Neuronal stem cell (in vitro differentiated cells): ENCODE measurements at regions not wholly inside any gene's neighbourhood (a gene's known extent, or its start where the extent isn't known, plus 50 kb on each side); places are given as distances from the start of the nearest gene placed in this dataset.

Experiments used
- DNase-seq: peaks from one replicate; pipeline ENCODE4 v3.0.0-alpha.2; 2013; ENCODE audit warnings: low spot score
- H2AFZ ChIP-seq: one replicate; pipeline ENCODE4 v1.6.1; 2013; ENCODE audit warnings: mild to moderate bottlenecking, low read length, inconsistent platforms
- H2AK5ac ChIP-seq: 2 replicates; pipeline ENCODE4 v1.6.1; 2013; ENCODE audit warnings: low read depth, mild to moderate bottlenecking, inconsistent platforms, low read length, moderate library complexity, mixed read lengths
- H2BK120ac ChIP-seq: 2 replicates; pipeline ENCODE4 v1.6.1; 2013; ENCODE audit warnings: low read depth, mild to moderate bottlenecking, inconsistent platforms, low read length, moderate library complexity, mixed read lengths
- H2BK12ac ChIP-seq: one replicate; pipeline ENCODE4 v1.6.1; 2013; ENCODE audit warnings: low read length, inconsistent platforms
- H2BK15ac ChIP-seq: 2 replicates; pipeline ENCODE4 v1.6.1; 2013; ENCODE audit warnings: mild to moderate bottlenecking, low read length, inconsistent platforms, mixed read lengths
- H2BK5ac ChIP-seq: one replicate; pipeline ENCODE4 v1.6.1; 2013; ENCODE audit warnings: inconsistent platforms, mild to moderate bottlenecking, low read length, moderate library complexity
- H3K14ac ChIP-seq: one replicate; pipeline ENCODE4 v1.6.1; 2013; ENCODE audit warnings: low read length, inconsistent platforms
- H3K18ac ChIP-seq: 2 replicates; pipeline ENCODE4 v1.6.1; 2013; ENCODE audit warnings: low read length, inconsistent platforms
- H3K23ac ChIP-seq: 2 replicates; pipeline ENCODE4 v1.6.1; 2013; ENCODE audit warnings: low read depth, mild to moderate bottlenecking, mixed read lengths, low read length, inconsistent platforms; ENCODE audit not compliant: poor library complexity
- H3K27ac ChIP-seq: replicated peaks from 3 replicates; pipeline ENCODE4 v1.5.1; 2013; ENCODE audit warnings: low read length, inconsistent platforms
- H3K27me3 ChIP-seq, 3 experiments: 2 replicates each; pipeline ENCODE4 v1.6.1; 2013; ENCODE audit warnings: low read length in 3 of 3, mild to moderate bottlenecking in 2 of 3, inconsistent platforms in 1 of 3, low read depth in 1 of 3, mixed read lengths in 1 of 3, moderate library complexity in 1 of 3; ENCODE audit not compliant: control insufficient read depth in 3 of 3, insufficient read depth in 3 of 3
- H3K36me3 ChIP-seq, 2 donors: replicated peaks in 1 of 2; 2 replicates each; pipeline ENCODE4 v1.6.1; 2013; ENCODE audit warnings: low read length in 2 of 2; ENCODE audit not compliant: control insufficient read depth in 2 of 2, insufficient read depth in 2 of 2
- H3K4ac ChIP-seq: 2 replicates; pipeline ENCODE4 v1.6.1; 2013; ENCODE audit warnings: inconsistent platforms, mild to moderate bottlenecking, low read length, moderate library complexity
- H3K4me1 ChIP-seq, 2 donors: 1 replicate in 1 of 2; 2 replicates in 1 of 2; pipeline ENCODE4 v1.6.1; 2013; ENCODE audit warnings: low read length in 2 of 2, low read depth in 1 of 2; ENCODE audit not compliant: control insufficient read depth in 2 of 2, insufficient read depth in 1 of 2
- H3K4me2 ChIP-seq: one replicate; pipeline ENCODE4 v1.6.1; 2013; ENCODE audit warnings: mild to moderate bottlenecking, low read length, inconsistent platforms; ENCODE audit not compliant: insufficient read depth, poor library complexity, severe bottlenecking
- H3K4me3 ChIP-seq, 2 donors: 2 replicates each; pipeline ENCODE4 v1.5.1; 2013; ENCODE audit warnings: low read length in 2 of 2, mild to moderate bottlenecking in 2 of 2, inconsistent platforms in 1 of 2, moderate library complexity in 1 of 2
- H3K79me1 ChIP-seq: one replicate; pipeline ENCODE4 v1.6.1; 2013; ENCODE audit warnings: low read depth, mild to moderate bottlenecking, inconsistent platforms, low read length, moderate library complexity
- H3K9ac ChIP-seq: one replicate; pipeline ENCODE4 v1.6.1; 2013; ENCODE audit warnings: mild to moderate bottlenecking, low read depth, low read length, inconsistent platforms; ENCODE audit not compliant: poor library complexity
- H3K9me3 ChIP-seq, 2 donors: replicated peaks in 1 of 2; 2 replicates each; pipeline versions ENCODE3 to v1.6.1; 2013; ENCODE audit warnings: low read length in 2 of 2, mild to moderate bottlenecking in 2 of 2, inconsistent platforms in 1 of 2, low read depth in 1 of 2, mixed read lengths in 1 of 2, moderate library complexity in 1 of 2; ENCODE audit not compliant: control insufficient read depth in 2 of 2, insufficient read depth in 1 of 2
- H4K8ac ChIP-seq: one replicate; pipeline ENCODE4 v1.6.1; 2013; ENCODE audit warnings: low read depth, mild to moderate bottlenecking, inconsistent platforms, low read length, moderate library complexity
- H4K91ac ChIP-seq: one replicate; pipeline ENCODE4 v1.6.1; 2013; ENCODE audit warnings: low read length, low read depth, mild to moderate bottlenecking, inconsistent platforms; ENCODE audit not compliant: poor library complexity
- WGBS, 2 donors: extraction: QIAGEN DNeasy Blood & Tissue Kit; methylation state at CpG; one replicate each; pipeline ENCODE4 v1.1.7; 2013; ENCODE audit warnings: missing lambda C conversion rate in 2 of 2, mixed read lengths in 1 of 2; ENCODE audit not compliant: insufficient read length in 2 of 2, insufficient replicate concordance in 1 of 2; ENCODE audit errors: extremely low coverage in 2 of 2; 5-methylcytosine and 5-hydroxymethylcytosine counted together

DNA sequence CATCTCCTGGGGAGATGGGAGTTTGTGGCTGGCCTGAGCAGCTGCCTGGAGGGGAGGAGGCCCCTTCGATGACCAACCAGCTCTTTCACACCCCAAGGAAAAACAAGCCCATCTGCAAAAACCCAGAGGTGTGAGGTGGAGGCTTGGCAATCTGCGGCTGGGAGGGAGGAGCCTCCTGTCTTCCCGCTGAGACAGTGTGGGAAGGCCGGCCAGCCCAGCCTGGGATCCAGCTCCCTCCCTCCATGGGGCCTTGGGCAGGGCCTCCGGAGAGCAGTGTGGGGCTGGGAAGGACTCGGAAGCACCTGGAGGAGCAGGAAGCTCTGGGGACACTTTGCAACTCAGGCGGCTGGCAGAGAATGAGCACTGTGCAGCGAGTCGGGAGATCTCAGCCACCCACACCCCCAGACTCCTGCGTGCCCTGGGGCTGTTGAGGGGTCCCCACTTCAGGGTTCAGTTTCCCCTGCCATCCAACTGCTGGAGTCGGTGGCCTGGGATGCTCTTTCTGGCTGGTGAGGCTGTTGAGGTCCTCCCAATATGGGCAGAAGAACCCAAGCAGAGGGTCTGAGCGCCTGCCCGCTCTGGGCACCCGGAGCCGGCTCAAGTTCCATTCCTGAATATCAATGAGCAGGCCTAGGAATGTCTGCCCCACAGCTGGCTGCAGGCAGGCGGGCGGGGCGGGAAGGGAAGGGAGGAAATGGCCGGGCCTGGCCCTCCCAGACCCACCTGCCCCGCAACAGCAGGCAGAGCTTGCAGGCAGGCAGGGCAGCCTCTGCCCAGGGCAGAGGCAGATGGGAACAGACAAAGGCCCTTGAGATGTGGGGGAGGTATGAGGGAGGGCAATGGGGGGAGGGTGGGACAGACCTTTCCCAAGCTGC, 101.1 kb downstream of the FGF18 start:
- Histone ChIP-seq H3K36me3 (no peaks in the 10 kb centered on the region), H2BK5ac (peak overlapping the region; percentile 56), H3K14ac (peak overlapping the region; percentile 42), H2BK12ac (no peak overlapping the region), H3K79me1 (peaks cover 2% of the 10 kb centered on the region), H3K4me2 (peak overlapping the region; percentile 21), H2AK5ac (peak overlapping the region; percentile 87), H2BK120ac (no peak overlapping the region), H3K9me3 (no peaks in the 10 kb centered on the region), H2BK15ac (peak overlapping the region; percentile 71), H3K9ac (no peak overlapping the region), H3K4me3 (no peak overlapping the region), H2AFZ (peak overlapping the region; percentile 59), H3K27me3 (peaks cover 0 to 19% (median 0%) of the 10 kb centered on the region in 3 experiments), H3K4ac (no peak overlapping the region), H3K4me1 (peaks cover 11 to 24% of the 10 kb centered on the region in 2 donors), H4K8ac (no peak overlapping the region), H3K27ac (no peak overlapping the region), H3K18ac (peak overlapping the region; percentile 80), H3K23ac (peak overlapping the region; percentile 30), H4K91ac (no peak overlapping the region)
- DNase-seq: peak; percentile 42
- WGBS, 2 donors: no CpG with 5 or more reads among the region's 20 CpGs

DNA sequence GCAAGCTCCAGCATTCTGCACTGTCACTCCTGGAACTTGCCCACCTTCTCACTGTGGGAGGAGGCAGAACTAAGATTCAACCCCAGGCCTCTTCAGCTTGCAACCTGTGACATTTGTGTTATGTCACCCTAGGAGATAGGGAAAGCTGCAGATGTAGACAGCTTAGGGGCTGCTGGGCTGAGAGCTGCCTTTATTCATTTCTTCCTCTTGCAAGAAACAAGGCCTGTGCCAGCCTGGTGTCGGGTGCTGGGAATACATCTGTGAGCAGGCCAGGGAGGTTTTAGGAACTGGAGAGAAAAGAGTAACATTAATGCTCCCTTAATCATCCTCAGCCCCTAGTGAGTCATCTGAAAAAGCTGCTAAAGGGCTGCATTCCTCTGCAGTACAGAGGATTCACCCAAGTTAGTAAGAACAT, 101.8 kb downstream of the FGF18 start:
- DNase-seq: no peak
- Histone ChIP-seq H3K18ac (peak overlapping the region; percentile 80), H3K27me3 (peaks cover 0 to 19% (median 0%) of the 10 kb centered on the region in 3 experiments), H3K4me3 (no peak overlapping the region), H2AK5ac (peak overlapping the region; percentile 45), H3K27ac (peak overlapping the region; percentile 46), H3K23ac (no peak overlapping the region), H3K36me3 (no peaks in the 10 kb centered on the region), H2BK5ac (peak overlapping the region; percentile 56), H3K9ac (no peak overlapping the region), H2AFZ (peak overlapping the region; percentile 59), H4K91ac (no peak overlapping the region), H3K4me1 (peaks cover 11 to 24% of the 10 kb centered on the region in 2 donors), H3K14ac (no peak overlapping the region), H3K4ac (no peak overlapping the region), H4K8ac (no peak overlapping the region), H2BK12ac (no peak overlapping the region), H3K4me2 (no peak overlapping the region), H2BK15ac (no peak overlapping the region), H3K9me3 (no peaks in the 10 kb centered on the region), H3K79me1 (peaks cover 2% of the 10 kb centered on the region), H2BK120ac (no peak overlapping the region)
- no CpG with 5 or more reads among the region's 1 CpG for WGBS, 2 donors

GRCh38 chr5:171521679-171522078, 102.2 kb downstream of the FGF18 start:
- Histone ChIP-seq H3K9me3 (no peaks in the 10 kb centered on the region), H3K27me3 (peaks cover 0 to 19% (median 0%) of the 10 kb centered on the region in 3 experiments), H2BK15ac (peak overlapping the region; percentile 23), H2AFZ (peak overlapping the region; percentile 59), H2BK5ac (peak overlapping the region; percentile 2), H3K4ac (no peak overlapping the region), H2AK5ac (no peak overlapping the region), H3K36me3 (no peaks in the 10 kb centered on the region), H3K23ac (no peak overlapping the region), H3K4me3 (no peak overlapping the region), H2BK120ac (no peak overlapping the region), H3K27ac (no peak overlapping the region), H3K18ac (no peak overlapping the region), H4K91ac (no peak overlapping the region), H3K4me2 (no peak overlapping the region), H4K8ac (no peak overlapping the region), H3K4me1 (peaks cover 11 to 24% of the 10 kb centered on the region in 2 donors), H3K14ac (no peak overlapping the region), H2BK12ac (no peak overlapping the region), H3K79me1 (peaks cover 2% of the 10 kb centered on the region), H3K9ac (no peak overlapping the region)
- WGBS, 2 donors: no CpG with 5 or more reads among the region's 3 CpGs
- DNase-seq: no peak

DNA sequence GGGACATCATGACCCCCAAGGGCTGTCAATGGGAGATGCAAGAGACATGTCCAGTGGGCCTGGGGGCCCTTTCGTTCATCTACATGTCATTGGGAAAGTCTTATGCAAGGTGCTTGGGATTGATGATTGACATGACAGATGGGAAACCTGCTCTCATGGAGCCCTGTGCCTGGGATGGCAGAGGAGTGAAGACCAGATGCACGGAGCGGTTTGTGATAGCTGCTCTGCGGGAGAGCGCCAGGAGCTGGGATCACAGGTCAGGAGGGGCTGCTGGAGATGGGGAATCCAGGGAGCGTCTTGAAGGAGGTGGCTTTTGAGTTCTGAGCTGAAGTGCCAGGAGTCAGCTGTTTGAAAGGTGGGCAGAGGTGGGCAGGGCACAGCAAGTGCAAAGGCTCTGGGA, 104.3 kb downstream of the FGF18 start:
- peaks cover 11 to 24% of the 10 kb centered on the region in 2 donors for H3K4me1 ChIP-seq
- peak overlapping the region; percentile 46 for H3K18ac ChIP-seq
- no peak overlapping the region for H2AFZ ChIP-seq
- no peaks in the 10 kb centered on the region for H3K36me3 ChIP-seq
- H3K4me3 ChIP-seq: no peak overlapping the region
- no peak overlapping the region for H2BK15ac ChIP-seq
- H3K9ac ChIP-seq: no peak overlapping the region
- peaks cover 0 to 10% (median 0%) of the 10 kb centered on the region in 3 experiments for H3K27me3 ChIP-seq
- H2AK5ac ChIP-seq: peak overlapping the region; percentile 51
- H3K9me3 ChIP-seq: no peaks in the 10 kb centered on the region
- H3K14ac ChIP-seq: no peak overlapping the region
- H3K27ac ChIP-seq: no peak overlapping the region
- no peak overlapping the region for H2BK120ac ChIP-seq
- H3K4me2 ChIP-seq: no peak overlapping the region
- peaks cover 2% of the 10 kb centered on the region for H3K79me1 ChIP-seq
- H2BK5ac ChIP-seq: peak overlapping the region; percentile 14
- H4K8ac ChIP-seq: no peak overlapping the region
- H3K23ac ChIP-seq: no peak overlapping the region
- WGBS, 2 donors: no CpG with 5 or more reads among the region's 6 CpGs
- no peak overlapping the region for H2BK12ac ChIP-seq
- no peak for DNase-seq
- H4K91ac ChIP-seq: no peak overlapping the region
- no peak overlapping the region for H3K4ac ChIP-seq
